Endothelial cell (in vitro differentiated cells): ENCODE measurements at regions not wholly inside any gene's neighbourhood (a gene's known extent, or its start where the extent isn't known, plus 50 kb on each side); places are given as distances from the start of the nearest gene placed in this dataset.

Source experiments
- DNase-seq: peaks from one replicate; pipeline ENCODE4 v3.0.0; 2021; ENCODE audit warnings: low spot score
- H3K27ac Mint-ChIP-seq: one replicate; pipeline ENCODE4 v1.8.0; 2021; ENCODE audit warnings: mixed read lengths, inconsistent platforms; ENCODE audit not compliant: unreplicated experiment
- H3K27me3 Mint-ChIP-seq: one replicate; pipeline ENCODE4 v1.8.0; 2021; ENCODE audit warnings: mild to moderate bottlenecking, moderate library complexity, mixed read lengths, inconsistent platforms; ENCODE audit not compliant: unreplicated experiment
- H3K36me3 Mint-ChIP-seq: one replicate; pipeline ENCODE4 v1.8.0; 2021; ENCODE audit warnings: mild to moderate bottlenecking, low read depth, mixed read lengths, inconsistent platforms; ENCODE audit not compliant: unreplicated experiment
- H3K4me1 Mint-ChIP-seq: one replicate; pipeline ENCODE4 v1.8.0; 2021; ENCODE audit warnings: mild to moderate bottlenecking, mixed read lengths, inconsistent platforms; ENCODE audit not compliant: unreplicated experiment
- H3K4me3 Mint-ChIP-seq: one replicate; pipeline ENCODE4 v1.8.0; 2021; ENCODE audit warnings: mild to moderate bottlenecking, mixed read lengths, inconsistent platforms; ENCODE audit not compliant: unreplicated experiment
- H3K9me3 Mint-ChIP-seq: one replicate; pipeline ENCODE4 v1.8.0; 2021; ENCODE audit warnings: mixed read lengths, inconsistent platforms; ENCODE audit not compliant: unreplicated experiment
- TF ChIP-seq, protein P1 (sequence below): fragments of 200-600 bp; sonication (generic); IDR thresholded peaks from one replicate; pipeline ENCODE4 v1.5.0; 2021; ENCODE audit warnings: antibody characterized with exemption; ENCODE audit not compliant: unreplicated experiment

DNA sequence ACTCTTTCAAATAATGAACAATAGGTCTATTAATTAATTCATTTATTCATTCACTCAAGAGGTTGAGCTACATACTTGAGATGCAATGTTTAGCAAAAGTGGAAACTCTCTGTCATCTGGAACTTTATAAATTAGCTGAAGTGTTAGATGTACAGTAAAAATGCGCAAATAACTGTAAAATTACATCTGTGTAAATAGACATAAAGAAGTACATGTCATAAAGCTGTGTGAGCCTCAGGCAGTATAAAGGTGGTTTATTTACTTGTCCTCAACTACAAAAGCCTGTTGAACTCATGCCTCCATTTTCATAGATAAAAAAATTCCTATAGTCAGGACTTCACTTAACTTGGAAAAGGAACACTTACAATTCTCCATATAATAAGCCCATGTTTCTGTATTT is 343.1 kb downstream of the CDH11 start:
- TF ChIP-seq, protein P1, sequence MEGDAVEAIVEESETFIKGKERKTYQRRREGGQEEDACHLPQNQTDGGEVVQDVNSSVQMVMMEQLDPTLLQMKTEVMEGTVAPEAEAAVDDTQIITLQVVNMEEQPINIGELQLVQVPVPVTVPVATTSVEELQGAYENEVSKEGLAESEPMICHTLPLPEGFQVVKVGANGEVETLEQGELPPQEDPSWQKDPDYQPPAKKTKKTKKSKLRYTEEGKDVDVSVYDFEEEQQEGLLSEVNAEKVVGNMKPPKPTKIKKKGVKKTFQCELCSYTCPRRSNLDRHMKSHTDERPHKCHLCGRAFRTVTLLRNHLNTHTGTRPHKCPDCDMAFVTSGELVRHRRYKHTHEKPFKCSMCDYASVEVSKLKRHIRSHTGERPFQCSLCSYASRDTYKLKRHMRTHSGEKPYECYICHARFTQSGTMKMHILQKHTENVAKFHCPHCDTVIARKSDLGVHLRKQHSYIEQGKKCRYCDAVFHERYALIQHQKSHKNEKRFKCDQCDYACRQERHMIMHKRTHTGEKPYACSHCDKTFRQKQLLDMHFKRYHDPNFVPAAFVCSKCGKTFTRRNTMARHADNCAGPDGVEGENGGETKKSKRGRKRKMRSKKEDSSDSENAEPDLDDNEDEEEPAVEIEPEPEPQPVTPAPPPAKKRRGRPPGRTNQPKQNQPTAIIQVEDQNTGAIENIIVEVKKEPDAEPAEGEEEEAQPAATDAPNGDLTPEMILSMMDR, result no peak
- DNase-seq, result no peak
- Mint-ChIP-seq H3K27ac (no peak overlapping the region), H3K9me3 (no peaks in the 10 kb centered on the region), H3K27me3 (no peaks in the 10 kb centered on the region), H3K4me1 (no peaks in the 10 kb centered on the region), H3K4me3 (no peak overlapping the region), H3K36me3 (no peaks in the 10 kb centered on the region)

DNA sequence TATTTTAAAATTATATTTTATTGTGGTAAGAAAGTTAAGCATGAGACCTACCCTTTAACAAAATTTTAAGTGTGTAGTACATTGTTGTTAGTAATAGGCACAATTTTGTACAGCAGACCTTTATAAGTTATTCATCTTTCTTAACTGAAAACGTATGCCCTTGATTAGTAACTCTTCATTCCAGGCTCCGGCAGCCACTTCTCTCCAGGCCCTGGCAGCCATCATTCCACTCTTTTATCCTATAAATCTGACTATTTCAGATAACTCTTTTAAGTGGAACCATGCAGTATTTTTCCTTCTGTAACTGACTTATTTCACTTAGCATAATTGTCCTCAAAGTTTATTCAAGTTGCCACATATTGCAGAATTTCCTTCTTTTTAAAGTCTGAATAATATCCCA is 348.2 kb downstream of the CDH11 start:
- DNase-seq, result no peak
- Mint-ChIP-seq H3K4me3 (no peak overlapping the region), H3K36me3 (no peaks in the 10 kb centered on the region), H3K4me1 (no peaks in the 10 kb centered on the region), H3K9me3 (no peaks in the 10 kb centered on the region), H3K27me3 (no peaks in the 10 kb centered on the region), H3K27ac (no peak overlapping the region)
- TF ChIP-seq, protein P1, result no peak

DNA sequence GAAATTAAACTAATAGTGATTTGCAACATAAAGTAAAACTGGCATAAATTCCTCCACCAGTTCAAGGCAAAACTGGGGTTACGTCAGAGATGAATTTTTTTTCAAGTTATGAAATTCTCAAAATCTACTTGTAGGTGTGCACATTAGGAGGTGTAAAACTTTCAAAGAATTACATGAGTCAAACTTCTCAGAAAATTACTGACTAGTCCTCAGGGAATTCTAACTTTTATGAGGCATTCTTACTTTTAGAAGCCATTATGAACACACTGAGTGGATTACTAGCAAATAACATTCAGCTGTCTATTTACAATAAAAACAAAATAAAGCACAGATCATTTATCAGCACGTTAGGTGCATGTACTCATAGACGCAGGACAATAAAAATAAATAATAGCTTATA is 348.7 kb downstream of the CDH11 start:
- Mint-ChIP-seq H3K36me3 (no peaks in the 10 kb centered on the region), H3K27me3 (no peaks in the 10 kb centered on the region), H3K4me1 (no peaks in the 10 kb centered on the region), H3K9me3 (no peaks in the 10 kb centered on the region), H3K4me3 (no peak overlapping the region), H3K27ac (no peak overlapping the region)
- no peak for DNase-seq
- TF ChIP-seq, protein P1, result no peak

DNA sequence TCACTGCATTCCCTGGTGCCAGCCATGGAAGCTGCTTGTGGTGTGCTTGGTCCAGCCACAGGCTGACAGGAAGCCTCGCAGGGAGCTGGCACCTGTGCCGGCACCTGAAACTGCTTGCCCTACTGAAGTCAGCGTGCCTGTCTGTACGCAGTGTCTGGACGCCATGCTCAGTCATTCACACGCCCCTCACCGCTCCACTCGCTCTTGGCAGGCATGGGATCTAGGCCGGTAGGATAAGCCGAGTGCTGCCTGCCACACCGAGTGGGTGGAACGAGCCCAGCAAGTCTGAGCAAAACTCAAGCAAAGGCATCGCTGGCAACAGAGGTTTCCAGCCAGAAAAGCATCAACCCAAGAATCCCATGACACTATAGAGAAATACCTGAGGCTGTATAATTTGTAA is 350.6 kb downstream of the CDH11 start:
- TF ChIP-seq, protein P1, result no peak
- no peaks in the 10 kb centered on the region for H3K9me3 Mint-ChIP-seq
- H3K4me1 Mint-ChIP-seq, result no peaks in the 10 kb centered on the region
- no peak overlapping the region for H3K27ac Mint-ChIP-seq
- no peak for DNase-seq
- no peaks in the 10 kb centered on the region for H3K36me3 Mint-ChIP-seq
- H3K27me3 Mint-ChIP-seq, result no peaks in the 10 kb centered on the region
- no peak overlapping the region for H3K4me3 Mint-ChIP-seq

DNA sequence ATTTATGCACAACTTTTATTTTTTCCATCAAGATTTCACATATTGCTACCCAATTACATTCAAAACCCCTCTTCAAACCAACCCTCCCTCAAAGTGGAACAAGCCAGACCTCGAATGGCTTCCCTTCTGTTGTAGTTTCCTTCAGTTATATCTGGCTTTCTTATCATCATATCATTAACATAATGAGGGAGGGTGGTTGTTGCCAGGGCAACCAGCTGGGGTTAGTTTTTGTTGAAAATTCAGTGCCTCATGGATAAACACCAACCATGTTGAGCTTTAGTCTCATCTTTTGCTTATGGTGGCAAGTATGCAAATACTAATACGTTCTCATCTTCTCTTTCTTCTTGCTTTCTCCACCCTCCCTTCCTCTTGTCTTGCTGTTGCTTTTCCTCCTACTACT is 359.7 kb downstream of the CDH11 start:
- Mint-ChIP-seq H3K27me3 (peaks cover 2% of the 10 kb centered on the region), H3K36me3 (no peaks in the 10 kb centered on the region), H3K27ac (no peak overlapping the region), H3K4me1 (no peaks in the 10 kb centered on the region), H3K4me3 (no peak overlapping the region), H3K9me3 (no peaks in the 10 kb centered on the region)
- TF ChIP-seq, protein P1, result no peak
- no peak for DNase-seq
